Sigmoid colon (tissue), 4 donors: ENCODE measurements at regions not wholly inside any gene's neighbourhood (a gene's known extent, or its start where the extent isn't known, plus 50 kb on each side); places are given as distances from the start of the nearest gene placed in this dataset.

Source experiments
- CTCF ChIP-seq, 4 experiments: fragments of 450-650 bp in 3 of 4; fragments of 200-600 bp in 1 of 4; IDR thresholded peaks; one replicate each; pipeline ENCODE4 v1.5.1; 2016 to 2019; ENCODE audit warnings: antibody characterized with exemption in 4 of 4, mild to moderate bottlenecking in 3 of 4, moderate library complexity in 2 of 4
- EP300 ChIP-seq, 4 donors: sonication (generic); formaldehyde crosslinking; IDR thresholded peaks; one replicate each; pipeline ENCODE4 v1.6.1; 2017; ENCODE audit warnings: antibody characterized with exemption in 4 of 4
- POLR2A ChIP-seq, 2 donors: fragments of 450-650 bp; IDR thresholded peaks; one replicate each; pipeline ENCODE4 v1.6.1; 2016; ENCODE audit warnings: antibody characterized with exemption in 2 of 2, mild to moderate bottlenecking in 2 of 2, moderate library complexity in 2 of 2

GRCh38 chr2:151103551-151103950 lies 158.1 kb downstream of the RBM43 start:
- TF ChIP-seq CTCF (IDR thresholded peaks at IDR 0.05) = no peak
- TF ChIP-seq POLR2A (IDR thresholded peaks at IDR 0.05) = no peak
- TF ChIP-seq EP300 (IDR thresholded peaks at IDR 0.05) = no peak
